Body of pancreas (tissue), 4 donors: ENCODE measurements at regions not wholly inside any gene's neighbourhood (a gene's known extent, or its start where the extent isn't known, plus 50 kb on each side); places are given as distances from the start of the nearest gene placed in this dataset.

Experiments
- ATAC-seq: fragments of 150-250 bp; one replicate; pipeline ENCODE4 v1.9.1; 2016
- DNase-seq, 4 donors: peaks; one replicate each; pipeline ENCODE4 v3.0.0-alpha.2; 2019
- H3K27ac ChIP-seq, 4 donors: fragments of 200-600 bp; sonication (generic); 1 replicate in 3 of 4; 2 replicates in 1 of 4; pipeline versions ENCODE4 v1.5.1 to v1.6.1; 2016 to 2019; ENCODE audit warnings: mild to moderate bottlenecking in 1 of 4, mixed read lengths in 1 of 4, moderate library complexity in 1 of 4
- H3K27me3 ChIP-seq, 2 donors: fragments of 200-600 bp; sonication (generic); one replicate each; pipeline ENCODE4 v1.6.0; 2016; ENCODE audit warnings: mild to moderate bottlenecking in 1 of 2
- H3K36me3 ChIP-seq, 2 donors: fragments of 200-600 bp; sonication (generic); replicated peaks in 1 of 2; 2 replicates each; pipeline ENCODE4 v1.5.1; 2016; ENCODE audit warnings: low read depth in 2 of 2; ENCODE audit not compliant: insufficient read depth in 1 of 2
- H3K4me1 ChIP-seq: fragments of 200-600 bp; sonication (generic); one replicate; pipeline ENCODE4 v1.6.0; 2016
- H3K4me3 ChIP-seq, 2 donors: fragments of 200-600 bp; sonication (generic); 1 replicate in 1 of 2; 2 replicates in 1 of 2; pipeline ENCODE4 v1.5.1; 2016 to 2019
- H3K9me3 ChIP-seq, 3 donors: fragments of 200-600 bp; sonication (generic); 1 replicate in 2 of 3; 2 replicates in 1 of 3; pipeline ENCODE4 v1.5.1; 2016
- POLR2A ChIP-seq, 3 donors: fragments of 450-650 bp; IDR thresholded peaks; one replicate each; pipeline ENCODE4 v1.6.1; 2016; ENCODE audit warnings: antibody characterized with exemption in 3 of 3, mild to moderate bottlenecking in 2 of 3
- WGBS, 2 donors: methylation state at CpG; one replicate each; pipeline ENCODE4 v1.1.5; 2017; 5-methylcytosine and 5-hydroxymethylcytosine counted together
- intact Hi-C: fragments of 100-400 bp; cut with DNase I; formaldehyde crosslinking; loops from one replicate; pipeline ENCODE4 v1.15.1; 2023
- TF ChIP-seq, protein P1 (sequence below), 7 experiments: fragments of 450-650 bp in 4 of 7; fragments of 200-600 bp in 3 of 7; sonication (generic) in 3 of 7; IDR thresholded peaks; one replicate each; pipeline ENCODE4 v1.5.1; 2016 to 2019; ENCODE audit warnings: antibody characterized with exemption in 7 of 7

DNA sequence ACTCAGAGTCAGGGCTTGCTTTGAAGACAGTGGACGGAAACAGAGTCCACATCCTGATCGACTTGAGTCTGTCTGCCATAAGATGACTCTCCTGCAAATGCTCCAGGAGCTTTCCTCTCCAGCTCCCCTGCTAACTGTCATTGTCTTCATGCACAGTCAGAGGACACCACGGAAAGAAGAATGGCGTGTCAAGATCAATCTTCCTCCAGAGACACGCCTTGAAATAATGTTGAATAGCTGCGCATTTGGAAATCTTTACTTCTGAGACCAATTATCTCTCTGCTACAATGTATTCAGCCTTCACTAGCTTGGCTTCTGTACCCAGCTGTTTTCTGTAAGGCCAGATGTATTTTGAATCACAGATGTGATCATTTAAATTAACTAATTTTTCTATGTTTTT lies 457.2 kb downstream of the CDH2 start:
- TF ChIP-seq POLR2A (IDR thresholded peaks at IDR 0.05), result no peak
- TF ChIP-seq, protein P1, sequence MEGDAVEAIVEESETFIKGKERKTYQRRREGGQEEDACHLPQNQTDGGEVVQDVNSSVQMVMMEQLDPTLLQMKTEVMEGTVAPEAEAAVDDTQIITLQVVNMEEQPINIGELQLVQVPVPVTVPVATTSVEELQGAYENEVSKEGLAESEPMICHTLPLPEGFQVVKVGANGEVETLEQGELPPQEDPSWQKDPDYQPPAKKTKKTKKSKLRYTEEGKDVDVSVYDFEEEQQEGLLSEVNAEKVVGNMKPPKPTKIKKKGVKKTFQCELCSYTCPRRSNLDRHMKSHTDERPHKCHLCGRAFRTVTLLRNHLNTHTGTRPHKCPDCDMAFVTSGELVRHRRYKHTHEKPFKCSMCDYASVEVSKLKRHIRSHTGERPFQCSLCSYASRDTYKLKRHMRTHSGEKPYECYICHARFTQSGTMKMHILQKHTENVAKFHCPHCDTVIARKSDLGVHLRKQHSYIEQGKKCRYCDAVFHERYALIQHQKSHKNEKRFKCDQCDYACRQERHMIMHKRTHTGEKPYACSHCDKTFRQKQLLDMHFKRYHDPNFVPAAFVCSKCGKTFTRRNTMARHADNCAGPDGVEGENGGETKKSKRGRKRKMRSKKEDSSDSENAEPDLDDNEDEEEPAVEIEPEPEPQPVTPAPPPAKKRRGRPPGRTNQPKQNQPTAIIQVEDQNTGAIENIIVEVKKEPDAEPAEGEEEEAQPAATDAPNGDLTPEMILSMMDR (IDR thresholded peaks at IDR 0.05), result no peak
- H3K27me3 ChIP-seq, result no peaks in the 10 kb centered on the region
- ATAC-seq (no peak), DNase-seq (no peak)
- WGBS, 2 donors, result 70 to 79% methylated on average over 6 of the region's 6 CpGs
- no peak overlapping the region for H3K4me3 ChIP-seq
- H3K27ac ChIP-seq, result no peak overlapping the region
- no peaks in the 10 kb centered on the region for H3K4me1 ChIP-seq
- no peaks in the 10 kb centered on the region for H3K9me3 ChIP-seq
- no peaks in the 10 kb centered on the region for H3K36me3 ChIP-seq
- intact Hi-C loops, result no loop called here

DNA sequence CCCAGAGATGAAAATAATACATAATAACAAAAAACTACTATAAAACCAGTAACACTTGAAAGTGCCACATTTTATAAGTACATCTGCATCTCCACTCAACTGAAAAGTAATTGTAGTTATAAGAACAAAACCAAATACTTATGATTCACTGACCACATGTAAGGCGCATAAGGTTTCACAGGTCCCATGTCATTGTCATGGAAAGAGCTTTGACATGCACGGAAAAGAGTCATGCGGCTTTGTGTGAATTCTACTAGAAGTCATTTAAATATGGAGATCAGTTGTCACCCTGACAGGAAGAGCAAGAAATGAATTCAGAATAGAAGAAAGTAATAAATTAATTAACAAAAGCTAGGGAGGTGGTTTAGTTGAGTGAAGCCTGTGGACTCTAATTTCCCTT lies 459.1 kb downstream of the CDH2 start:
- H3K9me3 ChIP-seq, result no peaks in the 10 kb centered on the region
- no peak overlapping the region for H3K27ac ChIP-seq
- no peaks in the 10 kb centered on the region for H3K4me1 ChIP-seq
- H3K4me3 ChIP-seq, result no peak overlapping the region
- ATAC-seq (no peak), DNase-seq (no peak)
- no peak for TF ChIP-seq POLR2A (IDR thresholded peaks at IDR 0.05)
- TF ChIP-seq, protein P1 (IDR thresholded peaks at IDR 0.05), result no peak
- intact Hi-C loops, result no loop called here
- H3K27me3 ChIP-seq, result no peaks in the 10 kb centered on the region
- 81 to 83% methylated on average over 3 of the region's 3 CpGs for WGBS, 2 donors
- no peaks in the 10 kb centered on the region for H3K36me3 ChIP-seq

DNA sequence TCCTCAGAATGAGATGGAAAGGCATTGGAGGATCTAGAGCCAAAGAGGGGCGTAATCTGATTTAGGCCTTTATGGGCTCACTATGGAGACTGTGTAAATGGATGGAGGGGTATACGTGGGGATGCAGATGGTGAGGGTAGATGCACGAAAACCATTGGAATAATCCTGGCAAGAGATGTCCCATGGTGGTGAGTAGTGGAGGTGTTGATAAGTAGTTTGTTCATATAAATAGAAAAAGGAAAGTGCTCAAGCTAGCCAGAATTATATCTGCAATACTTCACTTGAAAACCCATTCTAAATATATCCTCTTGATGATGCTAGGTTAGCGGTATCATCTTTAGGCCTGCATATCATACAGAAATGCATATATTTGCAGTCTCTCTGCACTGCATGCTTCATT lies 459.7 kb downstream of the CDH2 start:
- ATAC-seq, result no peak
- WGBS, 2 donors, result 83 to 87% methylated on average over 4 of the region's 4 CpGs
- intact Hi-C loops, result no loop called here

DNA sequence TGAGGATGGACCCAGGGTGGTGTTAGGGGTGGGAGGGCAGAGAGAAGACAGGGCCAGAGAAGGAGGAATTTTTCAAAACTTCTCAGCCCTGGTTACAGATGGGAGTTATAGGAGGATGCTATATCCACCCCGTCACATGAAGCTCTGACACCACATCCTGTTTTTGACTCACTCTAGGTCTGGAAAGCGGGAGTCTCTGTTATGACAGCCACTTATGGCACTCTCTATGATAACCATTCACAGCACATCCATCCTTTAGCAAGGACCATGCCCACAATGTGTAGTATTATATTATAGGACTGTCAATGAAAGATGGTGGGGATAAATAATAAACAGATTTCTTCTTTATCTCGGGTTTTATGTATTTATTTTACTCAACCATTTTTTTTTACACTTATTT lies 461.2 kb downstream of the CDH2 start:
- Histone ChIP-seq H3K4me1 (no peaks in the 10 kb centered on the region), H3K36me3 (no peaks in the 10 kb centered on the region), H3K27me3 (no peaks in the 10 kb centered on the region), H3K27ac (no peak overlapping the region), H3K4me3 (no peak overlapping the region), H3K9me3 (no peaks in the 10 kb centered on the region)
- intact Hi-C loops, result no loop called here
- DNase-seq (no peak), ATAC-seq (no peak)
- TF ChIP-seq, protein P1 (IDR thresholded peaks at IDR 0.05), result no peak
- TF ChIP-seq POLR2A (IDR thresholded peaks at IDR 0.05), result no peak
- WGBS, 2 donors, result 79% methylated on average over 3 of the region's 3 CpGs

More for the DNA sequence above, 459.7 kb downstream of the CDH2 start:
- DNase-seq, result no peak
- Histone ChIP-seq H3K36me3 (no peaks in the 10 kb centered on the region), H3K9me3 (no peaks in the 10 kb centered on the region), H3K27ac (no peak overlapping the region), H3K4me1 (no peaks in the 10 kb centered on the region), H3K4me3 (no peak overlapping the region), H3K27me3 (no peaks in the 10 kb centered on the region)
- TF ChIP-seq, protein P1 (IDR thresholded peaks at IDR 0.05), result no peak
- TF ChIP-seq POLR2A (IDR thresholded peaks at IDR 0.05), result no peak

DNA sequence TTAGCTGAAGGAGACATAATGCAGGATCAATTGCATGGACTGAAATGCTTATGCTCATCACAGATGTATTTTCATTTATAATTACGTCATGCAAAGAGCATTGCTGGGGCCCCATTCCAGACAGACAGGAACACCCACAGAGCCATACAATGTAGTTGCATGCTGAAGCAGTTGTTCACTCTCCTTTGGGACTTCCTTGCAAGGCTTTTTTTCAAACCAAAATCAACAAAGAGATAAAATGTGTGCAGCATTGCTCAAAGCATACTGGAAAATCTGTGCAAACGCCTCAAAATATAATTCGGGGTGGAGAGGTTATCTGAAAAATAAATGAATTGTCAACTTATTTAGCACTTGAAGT lies 463.2 kb downstream of the CDH2 start:
- H3K4me1 ChIP-seq, result no peaks in the 10 kb centered on the region
- H3K9me3 ChIP-seq, result peaks cover 0 to 4% (median 0%) of the 10 kb centered on the region in 3 donors
- WGBS, 2 donors, result 41 to 53% methylated on average over 3 of the region's 3 CpGs
- no peaks in the 10 kb centered on the region for H3K36me3 ChIP-seq
- TF ChIP-seq, protein P1 (IDR thresholded peaks at IDR 0.05), result no peak
- no peak for TF ChIP-seq POLR2A (IDR thresholded peaks at IDR 0.05)
- H3K27ac ChIP-seq, result no peak overlapping the region
- no peak overlapping the region for H3K4me3 ChIP-seq
- DNase-seq (no peak), ATAC-seq (no peak)
- intact Hi-C loops, result no loop called here
- no peaks in the 10 kb centered on the region for H3K27me3 ChIP-seq
